ENCODE measurements at regions not wholly inside any gene's neighbourhood (a gene's known extent, or its start where the extent isn't known, plus 50 kb on each side); places are given as distances from the start of the nearest gene placed in this dataset.

DNA sequence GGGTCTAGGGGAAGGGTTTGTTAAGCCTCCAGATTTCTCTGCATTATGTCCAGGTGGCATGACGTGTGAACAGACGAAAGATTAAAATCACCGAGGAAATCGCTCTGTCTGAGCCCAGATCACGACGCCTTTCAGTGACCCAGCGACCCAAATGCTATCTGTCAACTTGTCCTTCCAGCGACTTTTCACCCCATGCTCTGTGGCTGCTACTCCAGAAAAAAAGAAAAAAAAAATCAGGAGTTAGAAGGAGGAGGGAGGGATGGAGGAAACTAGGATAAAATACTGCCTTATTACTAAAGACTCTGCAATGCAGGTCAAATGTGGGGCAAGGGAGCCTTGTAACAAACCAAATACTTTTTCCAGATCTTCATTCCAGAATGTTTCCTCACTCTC, 352.0 kb downstream of the NUF2 start:
- TF ChIP-seq ZNF777 (tag by site-specific recombination; IDR thresholded peaks at IDR 0.05; ENCODE audit: borderline replicate concordance), result no peak
- TF ChIP-seq ZNF350 (tag by site-specific recombination; IDR thresholded peaks at IDR 0.05), result no peak
- TF ChIP-seq ZNF155 (tag by site-specific recombination; IDR thresholded peaks at IDR 0.05), result no peak
- TF ChIP-seq ZNF544 (tag by site-specific recombination; IDR thresholded peaks at IDR 0.05), result no peak
- no peak for TF ChIP-seq ZNF24 (tag by site-specific recombination; IDR thresholded peaks at IDR 0.05)
- TF ChIP-seq ZNF843 (tag by site-specific recombination; IDR thresholded peaks at IDR 0.05), result no peak

Data from HEK293 (cell line).